ENCODE measurements at regions not wholly inside any gene's neighbourhood (a gene's known extent, or its start where the extent isn't known, plus 50 kb on each side); places are given as distances from the start of the nearest gene placed in this dataset.

DNA sequence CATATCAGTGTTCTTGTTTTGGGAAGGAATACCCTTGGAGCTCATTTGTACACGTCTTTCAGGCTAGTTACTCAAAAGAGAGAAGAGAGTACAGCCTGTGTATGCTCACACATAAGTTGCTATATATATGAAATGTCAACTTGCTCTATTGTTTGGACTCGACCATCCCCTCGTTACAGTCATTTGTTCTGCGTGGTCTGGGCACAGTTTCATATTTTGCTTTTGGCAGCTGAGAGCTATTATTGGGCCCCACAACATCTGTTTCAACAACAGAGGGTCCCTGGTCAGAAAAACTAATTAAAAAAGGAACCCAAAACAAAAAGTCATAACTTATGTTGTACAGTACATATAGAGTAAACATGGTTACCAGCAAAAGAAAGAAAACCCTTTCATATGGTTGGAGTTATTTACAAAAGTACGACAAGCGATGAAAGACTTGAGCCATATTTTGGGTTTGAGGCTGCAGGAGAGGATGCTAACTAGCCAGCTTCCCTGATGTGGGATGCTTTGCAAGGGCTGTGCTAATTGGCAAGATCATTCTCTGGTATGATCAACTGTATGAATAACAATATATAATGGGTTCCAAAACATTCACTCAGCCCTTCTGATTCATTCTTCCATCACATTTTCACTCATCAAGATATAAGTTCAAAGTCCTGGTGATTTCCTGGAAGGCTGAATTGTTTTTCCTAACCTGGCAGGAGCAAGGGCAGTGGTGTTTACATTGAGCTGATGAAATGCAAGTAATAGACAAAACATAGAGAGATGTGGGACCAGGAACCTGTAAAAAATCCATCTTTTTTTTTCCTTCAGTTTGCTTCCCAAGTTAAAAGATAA lies 137.9 kb downstream of the RPS12 start:
- Histone ChIP-seq H3K18ac (ENCODE audit: extremely low read depth, low read length) (no peak overlapping the region), H3K79me1 (ENCODE audit: low read depth, low read length) (no peaks in the 10 kb centered on the region), H3K4ac (replicated peaks; ENCODE audit: insufficient read length, low read depth, low read length) (no peak overlapping the region), H4K91ac (replicated peaks; ENCODE audit: insufficient read length, low read length) (no peak overlapping the region), H3K23ac (ENCODE audit: insufficient read length) (no peak overlapping the region), H3K4me2 (ENCODE audit: insufficient read depth in 1 of 2, low read depth in 2 of 2, low read length in 2 of 2) (no peak overlapping the region), H3K14ac (ENCODE audit: insufficient read length) (no peak overlapping the region), H3K23me2 (ENCODE audit: low read depth, low read length) (no peaks in the 10 kb centered on the region), H3K9me3 (ENCODE audit: insufficient read depth in 2 of 2, low read depth in 1 of 2, low read length in 1 of 2) (no peaks in the 10 kb centered on the region), H4K5ac (ENCODE audit: insufficient read length, low read depth, low read length) (no peak overlapping the region), H3K79me2 (ENCODE audit: control insufficient read depth in 1 of 2, insufficient read depth in 2 of 2, low read length in 2 of 2) (no peaks in the 10 kb centered on the region), H3K36me3 (ENCODE audit: control insufficient read depth in 2 of 4, insufficient read depth in 4 of 4, low read length in 3 of 4) (no peaks in the 10 kb centered on the region), H4K20me1 (replicated peaks in 1 of 2; ENCODE audit: control insufficient read depth in 1 of 2, insufficient read depth in 2 of 2, low read length in 2 of 2) (no peaks in the 10 kb centered on the region), H2BK5ac (ENCODE audit: low read depth, low read length) (no peak overlapping the region), H2AK5ac (ENCODE audit: low read depth, low read length) (no peak overlapping the region), H2BK20ac (ENCODE audit: low read length) (no peak overlapping the region), H3K9ac (replicated peaks in 1 of 4; ENCODE audit: extremely low read depth in 1 of 4, low read depth in 3 of 4, low read length in 3 of 4) (no peak overlapping the region), H3K56ac (replicated peaks; ENCODE audit: insufficient read length, low read depth, low read length) (no peak overlapping the region), H2AFZ (ENCODE audit: low read length) (no peak overlapping the region), H3K27me3 (replicated peaks in 1 of 4; ENCODE audit: control insufficient read depth in 3 of 4, extremely low read depth in 1 of 4, insufficient read depth in 3 of 4, low read length in 3 of 4) (no peaks in the 10 kb centered on the region), H4K8ac (ENCODE audit: extremely low read depth, insufficient read depth, low read length) (no peak overlapping the region), H2BK12ac (ENCODE audit: low read depth, low read length) (no peak overlapping the region), H3K4me3 (ENCODE audit: extremely low read depth in 1 of 4, insufficient read depth in 2 of 4, low read depth in 3 of 4, low read length in 4 of 4) (no peak overlapping the region), H2BK120ac (replicated peaks; ENCODE audit: low read depth, low read length) (no peak overlapping the region), H2BK15ac (ENCODE audit: low read length) (no peak overlapping the region), H3K27ac (ENCODE audit: low read depth, low read length) (no peak overlapping the region), H3K4me1 (replicated peaks in 1 of 4; ENCODE audit: control insufficient read depth in 3 of 4, insufficient read depth in 4 of 4, low read length in 3 of 4) (no peaks in the 10 kb centered on the region)
- DNase-seq (ENCODE audit: low read depth in 1 of 2, low spot score in 2 of 2) = no peak
- 90% methylated on average over 6 of the region's 6 CpGs; no CpG with 5 or more reads in 1 of the 2 experiments for WGBS, 2 experiments (ENCODE audit: extremely low coverage in 1 of 2, insufficient coverage in 1 of 2, insufficient read length in 1 of 2, insufficient replicate concordance in 2 of 2, low coverage in 1 of 2, low lambda C conversion rate in 2 of 2, missing lambda C conversion rate in 1 of 2)
- CTCF ChIA-PET (ENCODE audit: partially characterized antibody) = interaction anchor here (0.7 to 4.3 kb wide), 5 partner anchors 10 to 651 kb away, joined by 3 to 26 read pairs (median 3); no protein-coding TSS in a partner anchor
- POLR2A ChIA-PET (ENCODE audit: partially characterized antibody) = interaction anchor here (2.2 kb wide), 2 partner anchors 134 to 137 kb away, joined by 5 to 14 read pairs; partner anchors contain the start of gene RPS12
- TF ChIP-seq GABPA (IDR thresholded peaks at IDR 0.05; ENCODE audit: borderline replicate concordance, insufficient read depth, low read length) = no peak
- TF ChIP-seq BRCA1 (IDR thresholded peaks at IDR 0.05; ENCODE audit: low read depth, low read length) = no peak
- TF ChIP-seq TAF7 (optimal IDR thresholded peaks at IDR 0.05; ENCODE audit: borderline replicate concordance, low read depth, low read length) = no peak
- TF ChIP-seq HDAC2 (IDR thresholded peaks at IDR 0.05; ENCODE audit: borderline replicate concordance in 1 of 2, low read depth in 2 of 2, low read length in 2 of 2) = no peak
- no peak for TF ChIP-seq KDM5A (IDR thresholded peaks at IDR 0.05; ENCODE audit: low read length)
- no peak for TF ChIP-seq BACH1 (IDR thresholded peaks at IDR 0.05; ENCODE audit: low read length)
- no peak for TF ChIP-seq TCF12 (IDR thresholded peaks at IDR 0.05; ENCODE audit: low read depth, low read length)
- TF ChIP-seq CHD1 (IDR thresholded peaks at IDR 0.05; ENCODE audit: low read depth, low read length) = no peak
- TF ChIP-seq SUZ12 (IDR thresholded peaks at IDR 0.05; ENCODE audit: low read length) = no peak
- TF ChIP-seq BCL11A (IDR thresholded peaks at IDR 0.05; ENCODE audit: low read depth in 2 of 2, low read length in 2 of 2) = no peak
- TF ChIP-seq RFX5 (IDR thresholded peaks at IDR 0.05; ENCODE audit: borderline replicate concordance, low read depth, low read length) = no peak
- FAIRE-seq = no peak

Data from H1 (cell line).